GM18907 (cell line): ENCODE measurements at regions not wholly inside any gene's neighbourhood (a gene's known extent, or its start where the extent isn't known, plus 50 kb on each side); places are given as distances from the start of the nearest gene placed in this dataset.

Source experiments
- ATAC-seq: cut with Tn5 transposase; IDR thresholded peaks from one replicate; pipeline ENCODE4 v1.9.1; 2021; ENCODE audit warnings: mild to moderate bottlenecking, moderate library complexity; ENCODE audit not compliant: unreplicated experiment

GRCh38 chr6:26304797-26305640 is 60.0 kb upstream of the BTN3A2 start:
- peak; percentile 51 for ATAC-seq

- no peak for ATAC-seq
These were observed 59.4 kb upstream of the BTN3A2 start for GRCh38 chr6:26305641-26305969.

DNA sequence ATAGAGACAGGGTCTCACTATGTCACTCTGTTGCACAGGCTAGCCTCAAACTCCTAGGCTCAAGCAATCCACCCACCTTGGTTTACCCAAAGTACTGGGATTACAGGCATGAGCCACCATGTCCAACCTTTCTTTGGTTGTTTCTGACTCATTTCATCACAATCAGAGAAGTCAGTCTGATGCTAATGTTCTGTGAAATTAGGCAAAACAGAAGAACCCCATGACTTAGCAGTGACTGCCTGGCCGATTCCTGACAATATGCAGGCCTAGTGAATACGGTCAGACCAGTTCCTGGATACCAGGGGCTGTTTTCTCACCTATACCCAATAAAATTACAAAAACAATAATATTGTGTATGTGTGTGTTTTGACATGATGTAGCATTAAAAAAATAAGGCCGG is 58.8 kb upstream of the BTN3A2 start:
- ATAC-seq, result no peak

DNA sequence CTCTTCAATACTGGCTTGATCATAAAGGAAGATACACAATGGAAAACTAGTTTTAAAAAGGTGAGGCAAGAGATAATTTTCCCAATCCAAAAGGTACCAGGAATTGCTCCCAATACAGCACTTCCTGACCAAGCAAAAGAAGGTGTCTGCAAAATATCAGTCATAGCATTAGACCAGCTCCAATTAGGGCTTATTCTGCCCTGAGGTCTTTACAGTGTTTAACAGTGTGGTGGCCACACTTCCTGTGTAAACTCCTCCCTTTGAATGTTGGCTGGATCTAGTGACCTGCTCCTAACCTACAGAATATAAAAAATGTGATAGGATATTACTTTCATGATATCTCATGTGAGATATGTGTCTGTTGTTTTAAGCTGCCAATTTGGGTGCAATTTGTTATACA is 57.1 kb upstream of the BTN3A2 start:
- ATAC-seq, result no peak

GRCh38 chr6:26309731-26310142 is 55.3 kb upstream of the BTN3A2 start:
- ATAC-seq, result peak; percentile 47

DNA sequence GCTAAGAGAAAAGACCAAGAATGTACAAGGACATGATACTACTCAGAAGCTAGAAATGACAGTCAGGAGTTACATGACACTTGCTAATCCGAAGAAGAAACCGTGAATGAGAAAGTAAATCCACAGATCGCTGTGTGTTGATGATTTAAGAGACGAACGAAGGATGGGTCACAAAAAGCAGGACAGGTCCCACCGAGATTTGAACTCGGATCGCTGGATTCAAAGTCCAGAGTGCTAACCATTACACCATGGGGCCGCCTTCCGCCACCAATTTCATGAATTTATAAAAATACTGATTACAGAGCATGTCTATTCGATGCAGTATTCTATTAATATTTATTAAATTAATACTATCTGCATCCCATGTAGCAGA is 54.0 kb upstream of the BTN3A2 start:
- no peak for ATAC-seq

DNA sequence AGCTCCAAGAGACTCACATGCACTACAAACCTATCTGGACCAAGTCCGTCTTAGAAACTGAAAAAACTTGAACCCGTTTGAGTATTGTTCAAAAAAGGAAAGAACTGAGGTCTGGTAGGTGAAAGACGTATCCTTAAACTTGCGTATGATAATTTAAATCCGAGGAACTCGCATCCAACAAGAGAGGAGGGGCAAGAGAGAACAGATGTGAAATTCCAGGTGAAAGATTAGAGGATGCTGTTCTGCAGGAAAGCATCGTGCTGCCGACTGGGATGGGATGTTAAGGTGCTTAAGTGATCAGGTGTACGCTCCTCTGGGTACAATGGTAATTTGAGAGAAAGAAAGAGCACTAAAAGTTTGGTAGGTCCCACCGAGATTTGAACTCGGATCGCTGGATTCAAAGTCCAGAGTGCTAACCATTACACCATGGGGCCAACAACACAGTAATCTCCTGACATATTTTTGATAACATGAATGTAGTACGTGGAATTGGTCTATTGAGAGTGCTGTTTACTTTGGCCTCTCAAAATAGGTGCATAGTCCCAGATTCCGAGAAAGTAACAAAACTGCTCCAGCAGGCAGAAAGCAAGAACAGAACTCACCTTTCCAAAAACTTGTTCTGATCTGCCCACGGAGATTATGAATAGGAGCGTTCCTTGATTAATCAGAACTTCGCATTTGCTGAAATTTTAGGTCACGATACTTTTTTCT is 53.5 kb upstream of the BTN3A2 start:
- ATAC-seq, result no peak

GRCh38 chr6:26312096-26312463 is 52.9 kb upstream of the BTN3A2 start:
- ATAC-seq, result no peak

GRCh38 chr6:26312501-26313397 is 52.2 kb upstream of the BTN3A2 start:
- peak; percentile 47 for ATAC-seq
